Esophagus squamous epithelium (tissue), 5 donors: ENCODE measurements at regions not wholly inside any gene's neighbourhood (a gene's known extent, or its start where the extent isn't known, plus 50 kb on each side); places are given as distances from the start of the nearest gene placed in this dataset.
"Not testable (repeated sequence)": the region's sequence is repeated elsewhere in the genome, so short reads cannot be mapped to it uniquely, and the experiment has no call there.

Source experiments
- DNase-seq: peaks from one replicate; lab custom pipeline; 2025; lab: John Stamatoyannopoulos, UW
- H3K27ac ChIP-seq, 4 donors: fragments of 200-600 bp; sonication (generic); one replicate each; pipeline ENCODE4 v1.5.1; 2016 to 2019; ENCODE audit warnings: mild to moderate bottlenecking in 1 of 4
- H3K27me3 ChIP-seq, 4 donors: fragments of 200-600 bp; sonication (generic); 1 replicate in 3 of 4; 2 replicates in 1 of 4; pipeline versions ENCODE4 v1.5.1 to v1.6.0; 2017 to 2021; ENCODE audit warnings: antibody characterized with exemption in 1 of 4
- H3K36me3 ChIP-seq, 3 donors: fragments of 200-600 bp; sonication (generic); one replicate each; pipeline ENCODE4 v1.5.1; 2016 to 2019
- H3K4me1 ChIP-seq, 3 donors: fragments of 200-600 bp; sonication (generic); one replicate each; pipeline ENCODE4 v1.5.1; 2017 to 2019
- H3K4me3 ChIP-seq, 4 donors: fragments of 200-600 bp; sonication (generic); 1 replicate in 3 of 4; 2 replicates in 1 of 4; pipeline ENCODE4 v1.5.1; 2016 to 2019; ENCODE audit warnings: mild to moderate bottlenecking in 2 of 4, moderate library complexity in 1 of 4
- H3K9me3 ChIP-seq, 3 donors: fragments of 200-600 bp; sonication (generic); one replicate each; pipeline ENCODE4 v1.5.1; 2016 to 2019
- POLR2A ChIP-seq, 4 donors: fragments of 450-650 bp; IDR thresholded peaks; one replicate each; pipeline ENCODE4 v1.6.1; 2017; ENCODE audit warnings: antibody characterized with exemption in 4 of 4, mild to moderate bottlenecking in 4 of 4, moderate library complexity in 3 of 4
- WGBS, 2 donors: methylation state at CpG; one replicate each; pipeline ENCODE4 v1.1.5; 2018; 5-methylcytosine and 5-hydroxymethylcytosine counted together
- intact Hi-C: fragments of 100-400 bp; cut with DNase I; formaldehyde crosslinking; loops from one replicate; pipeline ENCODE4 v1.15.0; 2022
- TF ChIP-seq, protein P1 (sequence below), 6 experiments: fragments of 450-650 bp in 4 of 6; fragments of 200-600 bp in 2 of 6; sonication (generic) in 2 of 6; IDR thresholded peaks; one replicate each; pipeline ENCODE4 v1.5.1; 2016 to 2019; ENCODE audit warnings: antibody characterized with exemption in 6 of 6, mild to moderate bottlenecking in 4 of 6, moderate library complexity in 4 of 6
- donor health status: DM: yes; HTN: yes; CAD: no.

DNA sequence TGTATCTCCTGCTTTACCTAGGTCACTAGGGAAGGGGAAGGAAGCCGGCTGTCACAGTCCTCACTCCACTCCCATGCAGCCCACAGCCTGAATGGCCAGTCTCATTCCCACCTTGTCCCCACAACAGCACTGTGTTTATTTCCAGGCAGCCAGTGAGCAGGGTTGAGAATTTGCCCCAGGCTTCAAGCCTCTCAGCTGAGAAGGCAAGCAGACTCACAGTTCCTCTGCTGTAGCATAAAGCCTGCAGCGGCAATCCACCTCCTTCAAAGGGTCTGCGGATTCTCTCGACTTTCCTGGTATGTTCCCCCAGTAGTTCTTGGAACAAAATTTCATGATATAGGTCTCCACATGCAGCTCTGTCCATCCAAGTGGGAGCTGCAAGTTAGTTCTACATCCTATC, 262.9 kb upstream of the GULP1 start:
- TF ChIP-seq, protein P1, sequence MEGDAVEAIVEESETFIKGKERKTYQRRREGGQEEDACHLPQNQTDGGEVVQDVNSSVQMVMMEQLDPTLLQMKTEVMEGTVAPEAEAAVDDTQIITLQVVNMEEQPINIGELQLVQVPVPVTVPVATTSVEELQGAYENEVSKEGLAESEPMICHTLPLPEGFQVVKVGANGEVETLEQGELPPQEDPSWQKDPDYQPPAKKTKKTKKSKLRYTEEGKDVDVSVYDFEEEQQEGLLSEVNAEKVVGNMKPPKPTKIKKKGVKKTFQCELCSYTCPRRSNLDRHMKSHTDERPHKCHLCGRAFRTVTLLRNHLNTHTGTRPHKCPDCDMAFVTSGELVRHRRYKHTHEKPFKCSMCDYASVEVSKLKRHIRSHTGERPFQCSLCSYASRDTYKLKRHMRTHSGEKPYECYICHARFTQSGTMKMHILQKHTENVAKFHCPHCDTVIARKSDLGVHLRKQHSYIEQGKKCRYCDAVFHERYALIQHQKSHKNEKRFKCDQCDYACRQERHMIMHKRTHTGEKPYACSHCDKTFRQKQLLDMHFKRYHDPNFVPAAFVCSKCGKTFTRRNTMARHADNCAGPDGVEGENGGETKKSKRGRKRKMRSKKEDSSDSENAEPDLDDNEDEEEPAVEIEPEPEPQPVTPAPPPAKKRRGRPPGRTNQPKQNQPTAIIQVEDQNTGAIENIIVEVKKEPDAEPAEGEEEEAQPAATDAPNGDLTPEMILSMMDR (IDR thresholded peaks at IDR 0.05), result no peak
- TF ChIP-seq POLR2A (IDR thresholded peaks at IDR 0.05), result no peak
- Histone ChIP-seq H3K4me3 (no peak overlapping the region), H3K9me3 (no peaks in the 10 kb centered on the region), H3K27ac (no peak overlapping the region), H3K27me3 (no peaks in the 10 kb centered on the region), H3K36me3 (no peaks in the 10 kb centered on the region), H3K4me1 (no peaks in the 10 kb centered on the region)
- intact Hi-C loops, result no loop called here
- 55 to 56% methylated on average over 4 of the region's 4 CpGs for WGBS, 2 donors
- no peak for DNase-seq

DNA sequence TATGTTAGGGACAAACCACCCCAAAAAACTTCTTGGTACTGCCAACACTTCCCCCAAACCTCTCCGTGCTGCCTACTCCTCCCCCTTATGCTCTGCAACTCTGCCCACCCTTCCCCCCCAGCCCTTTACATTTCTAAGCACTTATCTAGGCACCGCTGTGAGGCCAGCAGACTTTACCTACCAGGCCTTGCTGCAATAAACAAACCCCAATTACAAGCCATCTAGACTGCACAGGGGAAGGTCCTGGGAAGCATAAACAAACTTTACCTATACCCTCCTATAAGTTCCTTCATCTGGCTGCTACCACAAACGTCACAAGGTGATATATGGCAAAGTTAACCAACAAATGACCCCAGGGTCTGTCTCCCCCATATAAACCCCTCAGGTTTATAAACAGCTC, 259.4 kb upstream of the GULP1 start:
- intact Hi-C loops, result no loop called here
- 30 to 38% methylated on average over 2 to 3 of the region's 3 CpGs for WGBS, 2 donors
- TF ChIP-seq, protein P1 (IDR thresholded peaks at IDR 0.05), result no peak
- no peak for TF ChIP-seq POLR2A (IDR thresholded peaks at IDR 0.05)
- DNase-seq, result no peak
- Histone ChIP-seq H3K9me3 (no peaks in the 10 kb centered on the region), H3K4me1 (no peaks in the 10 kb centered on the region), H3K36me3 (no peaks in the 10 kb centered on the region), H3K27ac (no peak overlapping the region), H3K4me3 (no peak overlapping the region), H3K27me3 (no peaks in the 10 kb centered on the region)

DNA sequence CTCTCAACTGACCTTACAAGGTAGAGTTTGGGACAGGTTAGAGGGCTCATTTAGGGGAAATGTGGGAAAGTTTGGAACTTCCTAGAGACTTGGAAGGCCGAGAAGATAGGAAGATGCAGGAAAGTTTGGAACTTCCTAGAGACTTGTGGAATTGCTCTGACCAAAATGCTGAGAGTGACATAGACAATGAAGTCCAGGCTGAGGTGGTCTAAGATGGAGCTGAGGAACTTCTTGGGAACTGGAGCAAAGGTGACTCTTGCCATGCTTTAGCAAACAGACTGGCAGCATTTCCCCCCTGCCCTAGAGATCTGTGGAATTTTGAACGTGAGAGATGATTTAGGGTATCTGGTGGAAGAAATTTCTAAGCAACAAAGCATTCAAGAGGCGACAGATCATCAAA, 258.9 kb upstream of the GULP1 start:
- Histone ChIP-seq H3K4me3 (no peak overlapping the region), H3K4me1 (no peaks in the 10 kb centered on the region), H3K27me3 (no peaks in the 10 kb centered on the region), H3K36me3 (no peaks in the 10 kb centered on the region), H3K9me3 (no peaks in the 10 kb centered on the region), H3K27ac (no peak overlapping the region)
- WGBS, 2 donors, result 30 to 56% methylated on average over 3 of the region's 3 CpGs
- intact Hi-C loops, result no loop called here
- no peak for DNase-seq
- TF ChIP-seq, protein P1 (IDR thresholded peaks at IDR 0.05), result no peak
- no peak for TF ChIP-seq POLR2A (IDR thresholded peaks at IDR 0.05)

DNA sequence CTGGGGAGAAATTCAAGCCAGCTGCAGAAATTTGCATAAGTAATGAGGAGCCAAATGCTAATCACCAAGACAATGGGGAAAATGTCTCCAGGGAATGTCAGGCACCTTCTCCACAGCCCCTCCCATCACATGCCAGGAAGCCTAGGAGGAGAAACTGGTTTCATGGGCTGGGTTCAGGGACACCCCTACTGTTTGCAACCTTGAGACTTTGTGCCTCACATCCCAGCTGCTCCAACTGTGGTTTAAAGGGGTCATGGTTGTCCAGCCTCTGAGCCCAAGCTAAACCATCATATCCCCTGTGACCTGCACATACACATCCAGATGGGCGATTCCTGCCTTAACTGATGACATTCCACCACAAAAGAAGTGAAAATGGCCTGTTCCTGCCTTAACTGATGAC, 258.4 kb upstream of the GULP1 start:
- H3K4me3 ChIP-seq, intact Hi-C loops, DNase-seq, H3K27ac ChIP-seq, H3K27me3 ChIP-seq, H3K4me1 ChIP-seq, H3K36me3 ChIP-seq, H3K9me3 ChIP-seq: not testable (repeated sequence)
- WGBS, 2 donors, result 36 to 60% methylated on average over 1 of the region's 1 CpG

DNA sequence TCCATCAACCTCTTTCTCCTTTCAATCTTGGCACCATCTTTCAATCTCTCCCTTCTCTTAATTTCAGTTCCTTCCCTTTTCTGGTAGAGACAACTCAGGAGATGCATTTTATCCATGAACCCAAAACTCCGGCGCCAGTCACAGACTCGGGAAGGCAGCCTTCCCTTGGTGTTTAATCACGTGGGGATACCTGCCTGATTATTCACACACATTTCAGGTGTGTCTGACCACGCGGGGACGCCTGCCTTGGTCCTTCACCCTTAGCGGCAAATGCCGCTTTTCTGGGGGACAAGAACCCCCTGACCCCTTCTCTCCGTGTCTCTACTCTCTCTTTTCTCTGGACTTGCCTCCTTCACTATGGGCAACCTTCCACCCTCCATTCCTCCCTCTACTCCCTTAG, 257.6 kb upstream of the GULP1 start:
- intact Hi-C loops, H3K9me3 ChIP-seq, H3K36me3 ChIP-seq: not testable (repeated sequence)

DNA sequence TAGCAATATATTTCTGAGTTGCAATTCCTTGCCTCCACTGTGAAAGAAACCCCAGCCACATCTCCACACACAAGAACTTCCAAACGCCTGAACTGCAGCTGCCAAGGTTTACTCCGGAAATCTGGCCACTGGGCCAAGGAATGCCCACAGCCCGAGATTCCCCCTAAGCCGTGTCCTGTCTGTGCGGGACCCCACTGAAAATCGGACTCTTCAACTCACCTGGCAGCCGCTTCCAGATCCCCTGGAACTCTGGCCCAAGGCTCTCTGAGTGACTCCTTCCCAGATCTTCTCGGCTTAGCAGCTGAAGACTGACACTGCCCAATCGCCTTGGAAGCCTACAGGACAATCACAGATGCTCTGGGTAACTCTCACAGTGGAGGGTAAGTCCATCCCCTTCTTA, 256.3 kb upstream of the GULP1 start:
- H3K4me1 ChIP-seq, H3K27me3 ChIP-seq, H3K4me3 ChIP-seq, H3K9me3 ChIP-seq, H3K36me3 ChIP-seq, DNase-seq, intact Hi-C loops, H3K27ac ChIP-seq: not testable (repeated sequence)
- WGBS, 2 donors, result 80 to 82% methylated on average over 4 to 5 of the region's 9 CpGs

More for the DNA sequence above, 257.6 kb upstream of the GULP1 start:
- not testable (repeated sequence) for H3K4me1 ChIP-seq, DNase-seq, H3K27me3 ChIP-seq, H3K4me3 ChIP-seq, H3K27ac ChIP-seq
- WGBS, 2 donors, result 44 to 74% methylated on average over 10 of the region's 10 CpGs

DNA sequence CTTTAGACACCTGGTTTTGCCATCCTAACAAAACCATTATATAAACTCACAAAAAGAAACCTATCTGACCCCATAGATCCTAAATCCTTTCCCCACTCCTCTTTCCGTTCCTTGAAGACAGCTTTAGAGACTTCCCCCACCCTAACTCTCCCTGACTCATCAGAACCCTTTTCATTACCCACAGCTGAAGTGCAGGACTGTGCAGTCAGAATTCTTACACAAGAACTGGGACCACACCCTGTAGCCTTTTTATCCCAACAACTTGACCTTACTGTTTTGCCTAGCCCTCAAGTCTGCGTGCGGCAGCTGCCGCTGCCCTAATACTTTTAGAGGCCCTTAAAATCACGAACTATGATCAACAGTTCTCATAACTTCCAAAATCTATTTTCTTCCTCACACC, 254.9 kb upstream of the GULP1 start:
- DNase-seq, intact Hi-C loops, H3K27me3 ChIP-seq, H3K4me3 ChIP-seq, H3K9me3 ChIP-seq, H3K36me3 ChIP-seq, H3K4me1 ChIP-seq, H3K27ac ChIP-seq: not testable (repeated sequence)
- WGBS, 2 donors, result 68 to 83% methylated on average over 5 of the region's 5 CpGs
